ENCODE measurements at regions not wholly inside any gene's neighbourhood (a gene's known extent, or its start where the extent isn't known, plus 50 kb on each side); places are given as distances from the start of the nearest gene placed in this dataset.

DNA sequence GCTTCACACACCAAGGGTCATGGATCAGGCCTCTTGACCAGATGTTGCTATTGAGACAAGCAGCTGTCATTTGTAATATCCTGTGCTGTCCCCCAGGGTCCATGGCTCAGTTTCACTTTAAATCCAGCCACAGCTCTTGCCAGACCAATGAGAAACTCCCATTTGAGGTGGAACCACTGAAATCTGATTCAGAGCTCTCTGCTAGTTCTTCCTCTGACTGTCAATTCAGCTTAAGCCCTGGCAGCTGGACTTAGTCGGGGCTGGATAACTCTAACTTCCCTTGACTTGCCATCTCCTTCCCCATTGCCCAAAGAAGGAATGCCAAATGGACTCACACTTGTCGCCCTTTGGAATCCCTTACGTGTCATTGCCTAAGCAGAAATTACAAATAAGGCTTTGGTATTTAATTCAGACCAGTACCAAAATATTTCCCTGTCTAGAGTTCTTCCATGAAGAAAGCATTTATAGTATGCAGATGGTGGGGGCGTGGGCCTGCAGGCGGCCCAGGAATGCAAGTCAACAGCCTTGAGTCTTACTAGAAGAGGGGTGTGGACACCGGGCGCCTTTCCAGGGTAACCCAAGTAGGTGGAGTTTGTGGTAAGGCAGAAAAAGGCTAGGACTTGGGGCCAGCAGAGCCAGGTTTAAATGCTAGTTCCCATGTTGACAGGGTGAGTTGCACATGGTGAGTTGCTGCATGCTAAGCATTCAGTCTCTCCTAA lies 96.9 kb upstream of the TMPO start:
- Histone ChIP-seq H3K4me3 (no peak overlapping the region), H3K4me1 (ENCODE audit: control insufficient read depth in 5 of 5, insufficient read depth in 5 of 5, low read length in 5 of 5) (peaks cover 0 to 43% (median 8%) of the 10 kb centered on the region in 5 donors), H3K27ac (ENCODE audit: low read depth in 1 of 2, low read length in 1 of 2) (peak overlapping the region in 1 of 2 donors; percentile 86), H3K9me3 (ENCODE audit: control insufficient read depth in 4 of 4, insufficient read depth in 3 of 4, low read length in 3 of 4) (no peaks in the 10 kb centered on the region), H3K27me3 (ENCODE audit: control insufficient read depth in 3 of 3, insufficient read depth in 3 of 3, low read length in 2 of 3) (no peaks in the 10 kb centered on the region), H3K36me3 (ENCODE audit: control insufficient read depth in 4 of 4, insufficient read depth in 4 of 4, low read length in 4 of 4) (no peaks in the 10 kb centered on the region), H3K9ac (ENCODE audit: insufficient read depth in 1 of 2, low read length in 2 of 2) (peak overlapping the region in 1 of 2 donors; percentile 33)
- peak; percentile 91 for ATAC-seq (ENCODE audit: insufficient read depth, low FRiP score)
- WGBS, 2 donors = 33 to 52% methylated on average over 7 of the region's 7 CpGs
- TF ChIP-seq, protein P1, sequence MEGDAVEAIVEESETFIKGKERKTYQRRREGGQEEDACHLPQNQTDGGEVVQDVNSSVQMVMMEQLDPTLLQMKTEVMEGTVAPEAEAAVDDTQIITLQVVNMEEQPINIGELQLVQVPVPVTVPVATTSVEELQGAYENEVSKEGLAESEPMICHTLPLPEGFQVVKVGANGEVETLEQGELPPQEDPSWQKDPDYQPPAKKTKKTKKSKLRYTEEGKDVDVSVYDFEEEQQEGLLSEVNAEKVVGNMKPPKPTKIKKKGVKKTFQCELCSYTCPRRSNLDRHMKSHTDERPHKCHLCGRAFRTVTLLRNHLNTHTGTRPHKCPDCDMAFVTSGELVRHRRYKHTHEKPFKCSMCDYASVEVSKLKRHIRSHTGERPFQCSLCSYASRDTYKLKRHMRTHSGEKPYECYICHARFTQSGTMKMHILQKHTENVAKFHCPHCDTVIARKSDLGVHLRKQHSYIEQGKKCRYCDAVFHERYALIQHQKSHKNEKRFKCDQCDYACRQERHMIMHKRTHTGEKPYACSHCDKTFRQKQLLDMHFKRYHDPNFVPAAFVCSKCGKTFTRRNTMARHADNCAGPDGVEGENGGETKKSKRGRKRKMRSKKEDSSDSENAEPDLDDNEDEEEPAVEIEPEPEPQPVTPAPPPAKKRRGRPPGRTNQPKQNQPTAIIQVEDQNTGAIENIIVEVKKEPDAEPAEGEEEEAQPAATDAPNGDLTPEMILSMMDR (IDR thresholded peaks at IDR 0.05; ENCODE audit: control extremely low read depth, extremely low read depth) = no peak
- DNase-seq = peak; percentile 87 to 90 (median 88)

DNA sequence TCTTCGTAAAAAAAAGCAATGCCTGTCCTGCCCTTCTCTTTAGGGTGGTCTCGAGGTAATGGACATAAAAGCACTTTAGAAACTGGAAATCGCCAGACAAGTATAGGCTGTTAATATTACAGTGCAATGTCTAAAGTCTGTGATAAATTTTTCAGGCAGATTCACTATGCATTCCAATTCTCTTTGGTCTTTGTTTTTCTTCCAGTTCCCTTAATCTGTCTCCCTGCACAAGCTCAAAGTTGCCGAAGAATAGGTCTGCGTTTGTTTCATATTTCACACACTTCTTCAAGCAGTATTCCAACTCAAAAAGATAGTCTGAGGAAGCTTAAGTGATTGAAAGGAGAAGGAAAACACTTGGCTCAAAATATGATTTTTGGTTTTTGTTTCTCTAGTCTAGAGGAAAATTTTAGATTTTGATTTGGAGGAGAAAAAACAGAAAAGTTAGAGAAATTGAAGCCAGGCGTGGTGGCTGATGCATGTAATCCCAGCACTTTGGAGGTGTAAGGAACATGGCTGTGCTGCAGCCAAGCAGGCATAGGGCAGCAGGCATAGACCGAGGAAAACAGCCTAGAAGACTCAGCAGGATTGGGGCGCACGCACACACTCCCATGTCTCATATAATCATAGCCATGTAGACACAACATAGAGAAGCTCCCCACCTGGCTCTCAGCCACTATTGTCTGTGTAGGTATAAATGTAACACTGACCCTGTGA lies 96.2 kb upstream of the TMPO start:
- TF ChIP-seq, protein P1 (IDR thresholded peaks at IDR 0.05; ENCODE audit: control extremely low read depth, extremely low read depth) = no peak
- H3K27me3 ChIP-seq (ENCODE audit: control insufficient read depth in 3 of 3, insufficient read depth in 3 of 3, low read length in 2 of 3) = no peaks in the 10 kb centered on the region
- peak overlapping the region in 1 of 2 donors; percentile 56 for H3K27ac ChIP-seq (ENCODE audit: low read depth in 1 of 2, low read length in 1 of 2)
- no peaks in the 10 kb centered on the region for H3K36me3 ChIP-seq (ENCODE audit: control insufficient read depth in 4 of 4, insufficient read depth in 4 of 4, low read length in 4 of 4)
- DNase-seq (peak in 2 of 3 donors; percentile 74 to 88), ATAC-seq (ENCODE audit: insufficient read depth, low FRiP score) (no peak)
- H3K4me1 ChIP-seq (ENCODE audit: control insufficient read depth in 5 of 5, insufficient read depth in 5 of 5, low read length in 5 of 5) = peaks cover 0 to 43% (median 8%) of the 10 kb centered on the region in 5 donors
- no peaks in the 10 kb centered on the region for H3K9me3 ChIP-seq (ENCODE audit: control insufficient read depth in 4 of 4, insufficient read depth in 3 of 4, low read length in 3 of 4)
- H3K4me3 ChIP-seq = no peak overlapping the region
- WGBS, 2 donors = 61 to 71% methylated on average over 9 of the region's 9 CpGs
- H3K9ac ChIP-seq (ENCODE audit: insufficient read depth in 1 of 2, low read length in 2 of 2) = no peak overlapping the region

DNA sequence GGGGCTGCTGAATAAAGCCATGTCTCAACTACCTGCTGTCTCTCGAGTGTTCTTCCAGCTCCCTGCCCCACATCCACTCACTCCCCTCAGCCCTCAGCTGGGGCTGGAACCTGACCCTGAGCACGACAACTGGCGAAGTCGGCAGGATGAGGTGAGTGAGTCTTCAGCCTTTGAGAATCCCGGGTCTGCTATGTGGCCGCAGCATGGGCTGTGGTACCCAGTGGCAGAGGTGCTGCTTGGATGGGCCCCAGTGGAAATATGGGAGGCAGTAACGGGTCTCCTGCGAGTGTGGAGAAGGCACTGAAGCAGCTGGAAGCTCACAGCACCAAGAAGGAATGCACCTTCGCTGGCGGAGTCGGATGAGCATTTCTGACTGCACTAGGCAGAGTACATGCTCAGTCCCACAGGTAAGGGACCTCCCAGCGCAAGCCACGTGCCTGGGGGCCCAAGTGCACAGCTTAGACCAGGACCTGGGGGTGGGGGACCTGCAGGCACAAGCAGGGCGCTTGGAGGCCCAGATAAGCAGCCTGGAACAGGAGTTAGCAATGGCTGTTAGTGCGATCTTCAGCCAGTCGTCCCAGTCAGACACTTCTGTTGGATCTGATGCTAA lies 95.5 kb upstream of the TMPO start:
- 79 to 86% methylated on average over 16 of the region's 16 CpGs for WGBS, 2 donors
- no peaks in the 10 kb centered on the region for H3K9me3 ChIP-seq (ENCODE audit: control insufficient read depth in 4 of 4, insufficient read depth in 3 of 4, low read length in 3 of 4)
- DNase-seq (no peak), ATAC-seq (ENCODE audit: insufficient read depth, low FRiP score) (no peak)
- TF ChIP-seq, protein P1 (IDR thresholded peaks at IDR 0.05; ENCODE audit: control extremely low read depth, extremely low read depth) = no peak
- no peak overlapping the region for H3K4me3 ChIP-seq
- H3K9ac ChIP-seq (ENCODE audit: insufficient read depth in 1 of 2, low read length in 2 of 2) = no peak overlapping the region
- H3K27ac ChIP-seq (ENCODE audit: low read depth in 1 of 2, low read length in 1 of 2) = peak overlapping the region in 1 of 2 donors; percentile 6
- H3K36me3 ChIP-seq (ENCODE audit: control insufficient read depth in 4 of 4, insufficient read depth in 4 of 4, low read length in 4 of 4) = no peaks in the 10 kb centered on the region
- no peaks in the 10 kb centered on the region for H3K27me3 ChIP-seq (ENCODE audit: control insufficient read depth in 3 of 3, insufficient read depth in 3 of 3, low read length in 2 of 3)
- peaks cover 0 to 43% (median 8%) of the 10 kb centered on the region in 5 donors for H3K4me1 ChIP-seq (ENCODE audit: control insufficient read depth in 5 of 5, insufficient read depth in 5 of 5, low read length in 5 of 5)
